ENCODE measurements at regions not wholly inside any gene's neighbourhood (a gene's known extent, or its start where the extent isn't known, plus 50 kb on each side); places are given as distances from the start of the nearest gene placed in this dataset.

GRCh38 chr4:19983072-19983471, 268.6 kb upstream of the SLIT2 start:
- Histone ChIP-seq H3K27me3 (ENCODE audit: insufficient read depth, poor library complexity, severe bottlenecking) (no peaks in the 10 kb centered on the region), H3K4me3 (replicated peaks; ENCODE audit: insufficient read depth, low read length) (no peak overlapping the region), H3K27ac (replicated peaks) (no peak overlapping the region)
- TF ChIP-seq SPI1 (IDR thresholded peaks at IDR 0.05; ENCODE audit: borderline replicate concordance, low read depth) (no peak), GABPA (IDR thresholded peaks at IDR 0.05; ENCODE audit: low read depth) (no peak), CTCF (IDR thresholded peaks at IDR 0.05; ENCODE audit: insufficient read depth, low read length) (no peak), POLR2AphosphoS5 (IDR thresholded peaks at IDR 0.05; ENCODE audit: low read depth) (no peak), REST (IDR thresholded peaks at IDR 0.05; ENCODE audit: insufficient replicate concordance, low read depth) (no peak)
- DNase-seq (ENCODE audit: low read depth in 1 of 2, low spot score in 1 of 2), result no peak

- H3K4me3 ChIP-seq (replicated peaks; ENCODE audit: insufficient read depth, low read length), result no peak overlapping the region
- DNase-seq (ENCODE audit: low read depth in 1 of 2, low spot score in 1 of 2), result no peak
- no peak overlapping the region for H3K27ac ChIP-seq (replicated peaks)
- TF ChIP-seq SPI1 (IDR thresholded peaks at IDR 0.05; ENCODE audit: borderline replicate concordance, low read depth) (no peak), GABPA (IDR thresholded peaks at IDR 0.05; ENCODE audit: low read depth) (no peak), POLR2AphosphoS5 (IDR thresholded peaks at IDR 0.05; ENCODE audit: low read depth) (no peak), REST (IDR thresholded peaks at IDR 0.05; ENCODE audit: insufficient replicate concordance, low read depth) (no peak), CTCF (IDR thresholded peaks at IDR 0.05; ENCODE audit: insufficient read depth, low read length) (no peak)
- no peaks in the 10 kb centered on the region for H3K27me3 ChIP-seq (ENCODE audit: insufficient read depth, poor library complexity, severe bottlenecking)
These were observed 269.1 kb upstream of the SLIT2 start for GRCh38 chr4:19982556-19982955.

- DNase-seq (ENCODE audit: low read depth in 1 of 2, low spot score in 1 of 2), result no peak
- Histone ChIP-seq H3K4me3 (replicated peaks; ENCODE audit: insufficient read depth, low read length) (no peak overlapping the region), H3K27ac (replicated peaks) (no peak overlapping the region), H3K27me3 (ENCODE audit: insufficient read depth, poor library complexity, severe bottlenecking) (no peaks in the 10 kb centered on the region)
- TF ChIP-seq CTCF (IDR thresholded peaks at IDR 0.05; ENCODE audit: insufficient read depth, low read length), result no peak
- TF ChIP-seq POLR2AphosphoS5 (IDR thresholded peaks at IDR 0.05; ENCODE audit: low read depth), result no peak
- TF ChIP-seq REST (IDR thresholded peaks at IDR 0.05; ENCODE audit: insufficient replicate concordance, low read depth), result no peak
- TF ChIP-seq SPI1 (IDR thresholded peaks at IDR 0.05; ENCODE audit: borderline replicate concordance, low read depth), result no peak
- no peak for TF ChIP-seq GABPA (IDR thresholded peaks at IDR 0.05; ENCODE audit: low read depth)
These were observed 279.9 kb upstream of the SLIT2 start for GRCh38 chr4:19971829-19972228.

All from HL-60 (cell line).